Spleen (tissue), 7 donors: ENCODE measurements at regions not wholly inside any gene's neighbourhood (a gene's known extent, or its start where the extent isn't known, plus 50 kb on each side); places are given as distances from the start of the nearest gene placed in this dataset.

Experiments
- CTCF ChIP-seq, 11 experiments: fragments of 200-600 bp in 7 of 11; fragments of 450-650 bp in 4 of 11; sonication (generic) in 4 of 11; IDR thresholded peaks in 8 of 11; conservative IDR thresholded peaks in 3 of 11; 1 replicate in 7 of 11; 2 replicates in 4 of 11; pipeline versions ENCODE4 v1.4.0 to v1.8.0; 2016 to 2021; ENCODE audit warnings: antibody characterized with exemption in 11 of 11, inconsistent platforms in 4 of 11, mild to moderate bottlenecking in 1 of 11
- POLR2A ChIP-seq, 3 donors: fragments of 450-650 bp; IDR thresholded peaks; one replicate each; pipeline ENCODE4 v1.5.1; 2017; ENCODE audit warnings: antibody characterized with exemption in 3 of 3, mild to moderate bottlenecking in 1 of 3
- donor health status: DM: no; HTN: no; CAD: no; lungs with moderate emphysema.
- donor health status: DM: no; HTN: no; CAD: no.
- donor health status: DM: no; HTN: no; CAD: no.

GRCh38 chr16:65287307-65287706 is 165.4 kb upstream of the CDH11 start:
- TF ChIP-seq CTCF (IDR thresholded peaks at IDR 0.05 in 8 of 11, conservative IDR thresholded peaks at IDR 0.05 in 3 of 11) (no peak), POLR2A (IDR thresholded peaks at IDR 0.05) (no peak)
